ENCODE measurements at regions not wholly inside any gene's neighbourhood (a gene's known extent, or its start where the extent isn't known, plus 50 kb on each side); places are given as distances from the start of the nearest gene placed in this dataset.
"Not testable (repeated sequence)": the region's sequence is repeated elsewhere in the genome, so short reads cannot be mapped to it uniquely, and the experiment has no call there.

DNA sequence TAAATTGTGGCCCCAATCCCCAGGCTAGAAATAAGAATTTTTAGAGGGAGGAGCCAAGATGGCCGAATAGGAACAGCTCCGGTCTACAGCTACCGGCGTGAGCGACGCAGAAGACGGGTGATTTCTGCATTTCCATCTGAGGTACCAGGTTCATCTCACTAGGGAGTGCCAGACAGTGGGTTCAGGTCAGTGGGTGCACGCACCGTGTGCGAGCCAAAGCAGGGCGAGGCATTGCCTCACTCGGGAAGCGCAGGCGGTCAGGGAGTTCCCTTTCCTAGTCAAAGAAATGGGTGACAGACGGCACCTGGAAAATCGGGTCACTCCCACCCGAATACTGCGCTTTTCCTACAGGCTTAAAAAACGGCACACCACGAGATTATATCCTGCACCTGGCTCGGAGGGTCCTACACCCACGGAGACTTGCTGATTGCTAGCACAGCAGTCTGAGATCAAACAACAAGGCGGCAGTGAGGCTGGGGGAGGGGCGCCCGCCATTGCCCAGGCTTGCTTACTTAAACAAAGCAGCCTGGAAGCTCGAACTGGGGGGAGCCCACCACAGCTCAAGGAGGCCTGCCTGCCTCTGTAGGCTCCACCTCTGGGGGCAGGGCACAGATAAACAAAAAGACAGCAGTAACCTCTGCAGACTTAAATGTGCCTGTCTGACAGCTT, 257.7 kb upstream of the MEIS1 start:
- not testable (repeated sequence) for DNase-seq (ENCODE audit: low read depth)

DNA sequence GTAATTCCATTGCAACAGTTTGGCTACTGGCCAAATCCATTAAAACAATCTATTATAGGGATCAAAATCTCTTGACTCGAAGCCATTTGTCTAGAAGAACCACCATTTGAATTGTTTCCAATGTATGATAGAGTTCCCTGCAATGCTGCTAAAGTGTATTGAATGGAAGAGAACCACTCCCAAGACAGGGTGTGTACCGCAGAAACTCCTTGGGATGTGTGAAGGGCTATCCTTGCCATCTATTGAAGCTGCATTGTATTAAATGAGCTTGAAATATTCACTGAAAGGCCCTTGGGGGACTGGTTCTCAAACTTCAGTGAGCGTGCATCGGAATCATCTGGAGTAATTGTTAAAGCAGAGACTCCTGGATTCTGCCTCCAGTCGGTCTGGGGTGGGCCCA, 260.4 kb upstream of the MEIS1 start:
- DNase-seq (ENCODE audit: low read depth): no peak

DNA sequence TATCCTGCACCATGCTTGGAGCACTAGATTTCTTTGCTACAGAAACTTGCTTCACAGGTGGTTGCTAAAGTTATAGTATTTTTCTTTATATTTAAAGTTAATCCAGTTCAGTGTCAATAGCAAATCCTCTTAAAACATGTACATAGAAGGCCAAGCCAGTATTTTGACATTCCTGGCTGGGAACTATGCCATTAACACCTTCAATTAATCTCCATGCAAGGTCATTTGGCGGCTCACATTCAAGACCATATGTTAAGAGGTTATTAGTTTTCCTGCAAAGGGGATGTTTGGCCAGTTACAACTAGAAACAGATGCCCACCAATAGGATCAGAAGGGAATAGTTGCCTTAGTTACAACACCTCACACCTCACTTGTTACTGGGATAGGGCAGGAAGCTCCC, 261.3 kb upstream of the MEIS1 start:
- no peak for DNase-seq (ENCODE audit: low read depth)

DNA sequence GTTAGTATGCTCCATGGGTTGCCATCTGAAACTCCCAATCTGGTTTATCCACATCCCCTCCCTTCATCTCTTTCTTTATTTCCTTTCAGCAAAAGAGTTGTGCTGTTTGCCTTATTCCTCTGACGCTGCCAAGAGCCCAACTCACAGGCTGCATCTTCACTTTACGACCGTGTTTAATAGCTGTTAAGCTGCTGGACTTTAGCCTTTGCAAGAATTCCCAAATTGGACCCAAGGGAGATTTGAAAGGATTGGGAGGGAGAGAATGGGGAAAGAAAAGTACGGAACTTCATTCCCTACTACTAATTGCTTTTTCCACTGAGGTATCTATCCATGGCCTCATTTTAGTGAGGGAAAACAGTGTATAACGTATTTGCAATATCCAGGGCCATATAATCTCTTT, 263.4 kb upstream of the MEIS1 start:
- peak; percentile 39 for DNase-seq (ENCODE audit: low read depth)

DNA sequence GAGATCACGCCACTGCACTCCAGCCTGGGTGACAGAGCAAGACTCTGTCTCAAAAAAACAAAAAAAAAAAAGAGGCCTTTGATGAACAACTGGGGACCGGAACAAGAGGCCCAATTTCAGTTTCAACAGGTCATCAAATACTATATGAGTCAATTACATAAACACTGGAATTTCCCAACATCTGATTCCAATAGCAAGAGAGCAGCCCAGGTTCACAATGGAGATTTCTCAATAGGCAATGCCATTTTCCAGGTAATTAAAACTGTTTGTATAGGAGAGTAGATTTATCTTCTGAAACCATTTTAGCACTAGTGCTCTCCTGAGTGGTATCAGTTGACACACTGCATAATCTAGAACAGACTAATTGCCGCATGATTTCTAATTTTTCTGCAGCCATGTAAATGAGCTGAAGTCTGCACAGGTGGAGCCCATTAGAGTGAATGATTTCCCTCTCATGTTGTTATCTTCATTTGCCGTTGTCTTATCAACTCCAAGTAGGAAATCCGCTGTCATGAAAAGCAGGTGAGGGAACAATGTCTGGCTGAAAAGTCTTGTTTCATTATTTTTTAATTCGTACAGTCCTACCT, 264.1 kb upstream of the MEIS1 start:
- DNase-seq (ENCODE audit: low read depth): no peak

DNA sequence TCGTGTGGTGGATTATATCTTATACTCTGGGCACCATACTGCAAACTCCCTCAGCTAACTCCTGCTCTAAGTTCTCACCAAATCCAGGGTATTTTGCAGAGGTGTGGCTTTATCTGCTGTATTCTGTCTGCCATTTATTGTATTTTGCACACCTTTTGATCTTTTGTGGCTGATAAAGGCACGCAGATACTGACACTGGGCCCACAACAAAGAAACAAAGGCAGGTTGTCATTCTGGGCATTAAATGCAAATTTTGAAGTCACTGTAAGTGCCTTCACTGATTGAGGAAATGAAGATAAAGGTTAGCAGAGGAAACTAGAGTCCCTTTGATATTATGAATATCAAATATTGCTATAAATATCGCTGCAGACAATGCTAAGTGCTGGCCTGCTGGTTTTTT, 265.8 kb upstream of the MEIS1 start:
- DNase-seq (ENCODE audit: low read depth): no peak

DNA sequence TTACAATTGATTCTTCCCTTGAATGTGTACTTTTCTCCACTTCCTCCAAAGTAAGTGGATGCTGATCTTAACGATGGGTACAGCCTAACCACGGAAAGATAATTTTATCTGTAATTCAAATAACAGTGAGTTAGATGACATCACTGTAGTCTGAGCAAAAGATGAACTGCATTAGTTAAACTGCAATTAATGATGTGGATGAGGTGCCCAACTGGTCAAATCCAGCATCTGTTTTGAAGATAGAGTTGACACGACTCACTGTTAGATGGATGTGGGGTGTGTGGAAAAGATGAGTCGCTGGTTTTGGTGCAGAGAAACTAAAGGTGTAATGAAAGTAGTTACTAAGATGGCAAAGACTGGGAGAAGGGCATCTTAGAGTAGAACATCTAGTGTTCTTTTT, 270.5 kb upstream of the MEIS1 start:
- DNase-seq (ENCODE audit: low read depth): no peak

DNA sequence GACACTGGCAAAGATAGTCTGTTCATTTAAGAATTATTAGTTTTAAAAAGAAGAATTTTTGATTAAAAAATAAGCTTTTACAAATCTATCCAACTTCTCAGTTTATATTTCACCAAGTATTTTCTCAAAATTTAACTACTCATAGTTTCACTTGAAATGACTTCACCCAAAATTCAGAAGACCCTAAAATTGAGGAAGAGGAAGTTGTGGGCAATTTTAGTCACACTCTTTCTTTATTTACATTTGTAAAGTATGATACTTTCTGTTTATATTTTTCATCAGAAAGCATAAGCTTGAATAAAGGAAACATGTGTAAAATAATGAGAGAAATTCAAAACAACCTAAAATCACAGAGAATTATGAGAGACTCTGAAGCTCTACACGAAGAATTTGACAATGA, 278.8 kb upstream of the MEIS1 start:
- DNase-seq (ENCODE audit: low read depth): no peak

DNA sequence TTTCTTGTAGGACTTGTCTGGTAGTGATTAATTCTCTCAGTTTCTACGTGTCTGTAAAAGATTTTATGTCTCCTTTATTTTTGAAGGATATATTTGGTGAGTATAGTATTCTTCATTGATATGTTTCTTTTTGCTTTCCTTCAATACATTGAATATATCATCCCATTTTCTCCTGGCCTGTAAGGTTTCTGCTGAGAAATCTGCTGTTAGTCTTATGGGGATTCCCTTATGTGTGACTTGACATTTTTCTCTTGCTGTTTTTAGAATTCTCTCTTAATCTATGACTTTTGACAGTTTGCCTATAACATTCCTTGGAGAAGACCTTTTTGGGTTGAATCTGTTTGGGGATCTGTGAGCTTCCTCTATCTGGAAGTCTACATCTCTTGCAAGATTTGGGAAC, 281.0 kb upstream of the MEIS1 start:
- DNase-seq (ENCODE audit: low read depth): no peak

DNA sequence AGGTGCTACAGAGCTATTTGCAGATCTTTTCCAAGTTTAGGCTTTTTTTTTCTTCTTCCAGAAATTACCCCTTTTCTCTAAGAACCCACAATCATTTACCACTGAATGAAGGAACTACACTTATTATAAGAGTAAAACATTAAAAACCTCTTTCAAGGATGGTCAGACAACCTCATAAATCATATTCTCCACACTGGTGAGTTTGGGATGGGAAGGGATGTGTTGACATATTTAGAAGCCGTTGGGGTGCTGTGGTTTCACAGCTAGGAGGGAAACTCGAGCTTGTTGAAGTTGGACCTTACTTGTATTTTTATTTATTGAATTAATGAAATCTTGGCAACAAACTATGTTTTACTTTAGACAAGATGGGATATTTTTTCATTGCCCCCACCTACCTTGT, 289.4 kb upstream of the MEIS1 start:
- no peak for DNase-seq (ENCODE audit: low read depth)

DNA sequence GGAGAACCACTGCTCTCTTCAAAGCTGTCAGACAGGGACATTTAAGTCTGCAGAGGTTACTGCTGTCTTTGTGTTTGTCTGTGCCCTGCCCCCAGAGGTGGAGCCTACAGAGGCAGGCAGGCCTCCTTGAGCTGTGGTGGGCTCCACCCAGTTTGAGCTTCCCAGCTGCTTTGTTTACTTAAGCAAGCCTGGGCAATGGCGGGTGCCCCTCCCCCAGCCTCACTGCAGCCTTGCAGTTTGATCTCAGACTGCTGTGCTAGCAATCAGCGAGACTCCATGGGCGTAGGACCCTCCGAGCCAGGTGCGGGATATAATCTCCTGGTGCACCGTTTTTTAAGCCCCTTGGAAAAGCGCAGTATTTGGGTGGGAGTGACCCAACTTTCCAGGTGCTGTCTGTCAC, 290.6 kb upstream of the MEIS1 start:
- DNase-seq (ENCODE audit: low read depth): not testable (repeated sequence)

DNA sequence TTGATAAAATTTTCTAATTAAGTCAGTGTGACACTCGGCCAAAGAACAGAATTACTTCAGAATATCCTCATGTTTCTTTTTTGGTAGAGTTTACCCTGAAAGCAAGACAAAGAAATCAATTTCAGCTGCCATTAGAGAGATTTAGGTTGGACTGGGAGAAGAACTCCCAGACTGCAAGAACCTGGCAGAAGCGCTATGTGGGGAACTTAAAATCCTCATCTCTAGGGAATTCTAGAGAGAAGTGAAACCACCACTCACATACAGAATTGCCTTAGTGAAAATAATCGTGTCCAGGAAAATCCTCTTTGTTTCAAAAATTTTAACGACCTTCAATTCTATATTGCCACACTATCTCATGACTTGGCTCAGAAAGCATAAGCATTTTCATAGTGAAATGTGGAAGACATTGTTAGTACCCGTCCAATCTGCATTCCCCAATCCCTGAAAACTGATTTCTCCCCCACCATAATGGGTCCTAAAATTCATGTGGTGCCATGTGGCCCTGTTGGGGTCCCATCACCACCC, 297.3 kb upstream of the MEIS1 start:
- no peak for DNase-seq (ENCODE audit: low read depth)

DNA sequence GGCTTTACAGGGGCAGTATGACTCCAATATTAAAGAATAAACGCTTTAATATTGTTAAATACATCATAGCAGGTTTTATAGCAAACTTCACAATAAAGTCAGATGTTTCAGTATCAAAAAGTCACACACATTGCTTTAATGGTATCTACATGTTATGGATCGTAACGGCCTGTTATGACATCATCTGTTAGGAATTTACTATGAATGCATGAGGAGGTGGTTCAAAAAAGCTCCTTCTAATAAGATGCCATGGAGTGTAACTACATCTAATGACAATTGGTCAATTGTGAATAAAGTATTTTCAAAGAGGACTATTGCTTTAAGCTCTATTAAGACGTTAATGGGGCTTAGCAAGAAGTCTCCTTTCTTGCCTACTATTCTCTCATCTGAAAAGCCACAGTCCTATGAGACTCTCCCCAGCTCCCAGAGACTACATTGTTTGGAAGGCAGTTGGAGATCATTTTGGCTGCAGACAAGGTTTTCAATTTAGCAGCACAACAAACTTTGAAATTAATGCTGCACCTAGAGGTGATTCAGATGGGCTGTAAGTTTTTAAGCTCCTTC, 300.7 kb upstream of the MEIS1 start:
- no peak for DNase-seq (ENCODE audit: low read depth)

DNA sequence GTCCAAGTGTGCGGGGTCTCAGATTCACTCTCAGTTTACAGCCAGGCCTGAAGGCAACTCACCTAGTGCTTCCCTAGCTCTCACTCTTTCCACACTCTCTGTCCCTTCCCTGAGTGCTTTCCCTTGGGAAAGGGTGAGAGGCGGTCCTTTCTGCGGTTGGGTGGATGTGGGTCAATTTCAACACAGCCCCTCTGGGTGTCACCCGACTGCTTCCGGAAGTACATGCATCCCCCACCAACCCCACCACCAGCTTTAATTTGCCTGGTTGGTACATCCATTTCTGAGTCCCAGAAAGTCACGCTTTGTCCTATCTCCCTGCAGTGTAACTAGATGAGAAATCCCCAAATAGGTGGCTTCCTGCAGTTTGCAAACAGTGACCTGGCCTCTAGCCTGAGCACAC, 307.3 kb upstream of the MEIS1 start:
- DNase-seq (ENCODE audit: low read depth): no peak

DNA sequence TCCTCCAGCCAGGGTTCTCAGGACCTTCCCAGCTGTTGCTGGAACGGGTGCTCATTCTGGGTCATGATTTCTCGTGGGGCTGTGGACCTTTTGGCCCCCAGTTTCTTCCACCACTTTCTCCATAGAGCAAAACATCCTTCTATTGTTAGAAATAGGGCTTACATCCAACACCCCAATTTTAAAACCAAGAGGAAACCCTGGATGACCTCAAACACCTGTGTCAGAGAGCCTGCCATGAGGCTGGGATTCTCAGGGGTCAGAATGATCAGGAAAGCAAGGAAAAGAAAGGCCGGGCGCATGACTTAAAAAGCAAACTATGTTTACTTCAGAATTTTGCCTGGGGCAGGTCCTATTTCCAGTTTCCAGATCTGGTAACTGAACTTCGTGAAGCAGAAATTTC, 307.9 kb upstream of the MEIS1 start:
- DNase-seq (ENCODE audit: low read depth): no peak

DNA sequence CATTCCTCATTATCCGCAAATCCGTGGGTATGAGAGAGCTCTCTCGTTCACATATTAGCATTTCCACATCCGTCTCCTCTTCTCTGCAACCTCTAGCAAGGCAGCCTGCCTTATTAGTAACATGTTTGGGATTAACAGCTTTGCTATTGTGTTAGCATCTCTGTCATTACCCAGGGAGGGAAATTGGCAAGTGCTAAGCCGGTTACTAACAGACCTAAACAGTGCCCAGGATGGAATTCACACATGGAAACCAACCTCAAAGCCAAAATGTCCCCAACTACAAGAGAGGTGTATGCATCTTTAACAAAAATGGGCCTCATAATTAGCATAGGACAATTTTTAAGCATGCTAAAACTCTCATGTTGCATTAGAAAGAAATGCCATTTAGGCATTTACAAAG, 309.0 kb upstream of the MEIS1 start:
- DNase-seq (ENCODE audit: low read depth): no peak

DNA sequence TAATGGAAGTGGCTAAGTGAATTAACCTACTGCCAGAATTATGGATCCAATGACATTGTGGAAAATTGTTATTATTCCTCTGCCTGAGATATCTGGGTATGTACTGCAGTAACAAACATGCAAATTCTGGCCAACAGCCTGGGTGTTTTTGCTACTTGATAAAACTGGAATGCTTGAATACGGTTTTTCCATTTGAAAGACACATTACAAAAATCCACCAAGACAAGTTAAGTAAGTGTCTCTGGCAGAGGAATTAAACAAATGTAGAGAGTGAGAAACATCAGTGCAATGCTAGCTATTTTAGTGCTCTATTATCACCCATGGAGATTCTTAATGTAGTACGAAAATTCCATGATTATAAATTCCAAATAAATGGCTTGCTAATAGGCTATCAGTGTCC, 312.4 kb upstream of the MEIS1 start:
- no peak for DNase-seq (ENCODE audit: low read depth)

DNA sequence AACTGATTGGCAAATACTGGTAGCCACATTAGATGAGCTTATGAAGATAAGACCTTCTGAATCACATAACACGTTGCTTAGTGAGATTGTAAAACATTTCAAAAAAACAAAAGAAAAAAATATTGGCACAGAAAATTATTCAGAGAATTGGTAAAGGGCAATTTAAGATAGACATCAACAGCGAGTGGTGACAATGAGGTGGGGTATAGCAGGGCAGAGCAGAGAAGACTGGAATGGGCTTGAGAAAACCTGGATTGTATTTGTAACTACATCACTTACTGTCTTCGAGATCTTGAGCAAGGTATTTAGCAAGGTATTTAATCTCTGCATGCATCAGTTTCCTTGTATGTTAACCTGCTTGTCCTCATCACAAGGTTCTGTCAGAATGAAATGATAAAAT, 313.0 kb upstream of the MEIS1 start:
- no peak for DNase-seq (ENCODE audit: low read depth)

DNA sequence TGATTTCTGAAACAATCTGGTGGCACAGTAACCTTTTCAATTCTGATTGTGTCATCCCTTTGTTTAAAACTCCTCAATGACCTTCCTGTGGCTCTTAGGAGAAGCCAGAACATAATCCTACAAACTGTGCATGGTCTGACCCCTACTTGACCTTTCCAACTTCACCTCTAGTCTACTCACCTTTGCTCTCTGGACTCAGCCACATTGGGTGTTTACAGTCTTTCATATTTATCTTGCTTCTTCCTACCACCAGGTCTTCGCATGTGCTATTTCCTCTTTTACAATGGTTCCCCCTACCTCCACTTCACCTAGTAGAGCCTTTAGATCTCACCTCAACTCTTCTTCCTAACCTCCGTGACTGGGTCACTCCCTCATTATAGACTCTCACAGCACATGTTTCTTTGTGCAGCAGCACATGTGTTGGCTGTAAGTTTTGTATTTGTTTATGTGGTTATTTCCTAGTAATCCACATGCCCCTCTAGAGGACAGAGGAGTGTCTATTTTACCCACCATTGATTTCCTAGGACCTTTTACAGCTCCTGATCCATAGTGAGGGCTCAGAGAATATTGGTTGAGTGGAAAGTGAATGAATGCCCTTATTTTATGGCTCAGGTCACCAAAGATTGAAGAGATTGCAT, 320.8 kb upstream of the MEIS1 start:
- no peak for DNase-seq (ENCODE audit: low read depth)

DNA sequence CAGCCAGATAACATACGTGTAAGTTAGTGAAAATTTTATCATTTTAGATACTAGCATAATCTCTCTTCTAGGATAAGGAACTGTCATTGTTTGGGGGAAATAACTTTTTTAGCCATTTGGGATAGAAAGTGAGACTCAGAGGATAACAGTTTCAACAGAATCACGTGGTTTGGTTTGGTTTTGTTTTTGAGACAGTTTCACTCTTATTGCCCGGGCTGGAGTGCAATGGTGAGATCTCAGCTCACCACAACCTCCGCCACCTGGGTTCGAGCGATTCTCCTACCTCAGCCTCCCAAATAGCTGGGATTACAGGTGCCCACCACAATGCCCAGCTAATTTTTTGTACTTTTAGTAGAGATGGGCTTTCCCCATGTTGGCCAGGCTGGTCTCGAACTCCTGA, 323.2 kb upstream of the MEIS1 start:
- no peak for DNase-seq (ENCODE audit: low read depth)

DNA sequence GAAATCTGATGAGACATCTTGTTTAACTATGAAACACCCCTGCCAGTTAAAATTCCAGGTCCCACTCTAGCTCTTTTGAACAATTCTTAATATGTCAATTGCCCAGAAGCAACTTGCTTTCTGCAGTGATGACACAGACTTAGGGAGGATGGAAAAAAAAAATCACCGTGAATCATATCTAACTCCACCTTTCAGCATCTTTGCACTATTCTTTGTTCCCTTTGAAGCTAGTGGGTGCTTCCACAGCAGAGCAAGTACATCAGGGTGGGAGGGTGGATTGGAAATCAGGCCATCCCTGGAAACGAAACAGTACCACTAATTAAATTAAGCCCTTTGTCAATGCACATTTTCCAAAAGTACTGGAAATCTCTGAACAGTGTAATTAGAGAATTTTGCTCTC, 324.3 kb upstream of the MEIS1 start:
- DNase-seq (ENCODE audit: low read depth): no peak

DNA sequence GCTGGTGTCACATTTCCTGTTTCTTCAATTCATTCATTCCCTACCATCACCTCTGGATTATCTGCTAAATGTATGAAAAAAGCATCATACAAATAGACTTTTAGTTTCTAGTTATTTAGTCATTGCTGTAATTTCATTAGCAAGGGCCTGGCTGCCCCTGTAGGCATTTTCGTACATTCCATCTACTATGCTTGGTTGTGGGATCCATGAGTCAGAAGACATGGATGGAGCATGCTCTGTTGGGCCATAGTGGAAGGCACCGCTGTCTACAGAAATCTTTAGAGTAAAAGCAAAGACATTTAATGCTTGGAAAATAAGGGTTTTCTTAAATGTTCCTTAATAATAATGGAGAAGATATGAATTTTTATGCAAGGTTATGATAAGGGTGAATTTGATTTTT, 324.8 kb upstream of the MEIS1 start:
- no peak for DNase-seq (ENCODE audit: low read depth)

DNA sequence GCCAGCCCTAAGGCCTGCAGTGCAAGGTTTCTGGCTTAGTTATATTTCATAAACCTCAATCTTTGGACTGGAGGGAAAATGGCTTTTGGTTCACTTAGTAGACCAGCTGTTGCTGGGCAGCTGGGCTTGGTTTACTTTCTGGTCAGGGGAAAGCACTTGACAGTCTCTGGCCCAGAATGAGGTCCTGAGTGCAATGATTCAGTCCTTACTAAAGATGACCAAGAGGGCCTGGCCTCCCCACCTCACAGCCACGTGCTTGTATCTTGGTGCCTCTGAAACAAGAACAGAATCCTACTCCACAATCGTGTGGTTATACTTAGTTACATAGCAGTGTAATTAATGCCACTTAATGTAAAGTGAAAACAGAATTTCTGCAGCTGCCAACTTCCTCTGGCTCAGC, 325.5 kb upstream of the MEIS1 start:
- DNase-seq (ENCODE audit: low read depth): no peak
